GM08714 (cell line): ENCODE measurements at regions not wholly inside any gene's neighbourhood (a gene's known extent, or its start where the extent isn't known, plus 50 kb on each side); places are given as distances from the start of the nearest gene placed in this dataset.

Experiments used
- H3K4me3 ChIP-seq: fragments of 200-500 bp; sonication (Bioruptor generic); 2 replicates; pipeline ENCODE4 v1.5.1; 2014; ENCODE audit warnings: mild to moderate bottlenecking, low read length, inconsistent platforms
- ZNF274 ChIP-seq: IDR thresholded peaks from 2 replicates; pipeline ENCODE4 v1.6.1; 2012; ENCODE audit warnings: mild to moderate bottlenecking, low read depth, low read length

DNA sequence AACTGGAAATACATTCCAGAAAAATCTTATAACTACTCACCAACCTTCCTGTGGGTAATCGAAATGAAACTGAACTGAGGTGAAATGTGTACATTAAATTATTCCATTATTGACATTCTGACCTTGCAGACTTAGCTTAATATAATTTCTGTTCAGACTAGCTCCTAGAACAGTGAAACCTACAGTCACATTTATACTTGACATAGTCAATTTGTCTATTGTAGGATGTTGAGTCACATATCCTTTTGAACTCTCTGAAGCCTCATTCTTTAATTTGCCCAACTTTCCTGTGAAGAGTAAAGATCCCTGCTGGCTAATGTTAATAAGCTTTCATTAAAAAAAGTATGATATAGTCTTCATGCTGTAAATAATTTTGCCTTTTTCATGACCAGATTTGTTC, 92.0 kb upstream of the SCEL start:
- no peak for TF ChIP-seq ZNF274
- H3K4me3 ChIP-seq, result no peak overlapping the region

DNA sequence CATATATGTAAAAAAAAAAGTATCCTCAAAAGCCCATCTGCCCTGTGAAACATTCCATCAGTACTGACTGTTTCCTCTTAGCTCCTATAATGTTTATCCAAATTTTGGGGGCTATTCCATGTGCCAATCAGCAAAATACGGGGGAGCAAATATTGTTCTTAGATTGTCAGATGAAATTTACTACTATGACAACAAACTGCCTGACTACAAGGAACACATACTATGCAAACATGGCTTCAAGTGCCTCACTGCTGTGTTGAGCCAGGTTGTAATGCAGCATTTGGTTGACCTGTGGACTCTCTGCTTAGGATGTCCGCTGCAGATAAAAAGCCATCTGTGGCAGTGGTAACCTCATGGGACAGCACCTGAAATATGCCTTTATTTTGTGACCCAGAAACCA, 98.2 kb upstream of the SCEL start:
- TF ChIP-seq ZNF274, result no peak
- H3K4me3 ChIP-seq, result no peak overlapping the region

GRCh38 chr13:77434289-77434688, 101.2 kb upstream of the SCEL start:
- no peak for TF ChIP-seq ZNF274
- no peak overlapping the region; the same call in 1 of the 2 replicates for H3K4me3 ChIP-seq

DNA sequence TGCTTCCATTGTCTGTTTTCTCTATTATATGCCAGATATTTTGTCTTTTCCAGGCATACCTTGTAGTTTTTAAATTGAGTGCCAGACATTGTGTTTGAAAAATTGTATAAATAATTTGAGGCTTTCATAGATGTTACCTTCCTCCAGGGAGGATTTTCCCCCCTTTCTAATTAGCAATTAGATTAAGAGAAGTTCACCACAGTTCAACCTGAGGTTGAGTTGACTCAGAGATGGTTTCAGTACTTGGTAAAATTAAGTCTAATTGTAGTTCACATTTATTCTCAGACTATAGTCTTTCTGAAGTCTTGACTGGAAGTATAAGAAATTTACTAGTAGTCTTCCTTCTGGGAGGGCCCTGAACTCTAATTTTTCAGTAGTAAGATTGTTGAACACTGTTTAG, 104.1 kb upstream of the SCEL start:
- peak overlapping the region; percentile 74 for H3K4me3 ChIP-seq
- no peak for TF ChIP-seq ZNF274

- H3K4me3 ChIP-seq, result peak overlapping the region; percentile 61
- TF ChIP-seq ZNF274, result no peak
These were observed 103.6 kb upstream of the MYCBP2 start for GRCh38 chr13:77430377-77430951.

GRCh38 chr13:77429320-77430142, 102.6 kb upstream of the MYCBP2 start:
- no peak for TF ChIP-seq ZNF274
- H3K4me3 ChIP-seq, result peak overlapping the region; percentile 26; the same call in 1 of the 2 replicates

- H3K4me3 ChIP-seq, result no peak overlapping the region
- TF ChIP-seq ZNF274, result no peak
These were observed 98.8 kb upstream of the MYCBP2 start for GRCh38 chr13:77425705-77426104.

GRCh38 chr13:77423296-77423695, 96.4 kb upstream of the MYCBP2 start:
- no peak overlapping the region for H3K4me3 ChIP-seq
- TF ChIP-seq ZNF274, result no peak

DNA sequence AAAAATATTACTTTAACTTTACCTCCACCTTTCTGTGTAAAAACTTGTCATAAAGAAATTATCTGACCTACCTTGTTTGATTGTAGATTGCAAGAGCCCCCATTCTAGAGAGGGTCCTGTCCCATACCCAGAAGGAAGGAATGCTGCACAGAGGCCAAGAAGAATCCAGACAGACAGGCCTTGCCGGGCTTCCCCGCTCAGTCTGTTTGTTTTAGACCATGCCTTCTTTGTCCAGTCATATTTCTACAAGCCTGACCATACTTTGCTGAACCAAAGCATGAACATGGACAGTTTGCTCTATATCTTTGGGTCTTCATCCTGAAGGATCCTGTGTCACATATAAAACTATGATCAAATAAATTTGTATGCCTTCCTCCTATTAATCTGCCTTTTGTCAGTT, 95.8 kb upstream of the MYCBP2 start:
- H3K4me3 ChIP-seq, result no peak overlapping the region
- no peak for TF ChIP-seq ZNF274

GRCh38 chr13:77417897-77418296, 91.0 kb upstream of the MYCBP2 start:
- TF ChIP-seq ZNF274, result no peak
- H3K4me3 ChIP-seq, result no peak overlapping the region

- no peak overlapping the region for H3K4me3 ChIP-seq
- no peak for TF ChIP-seq ZNF274
These were observed 89.8 kb upstream of the MYCBP2 start for GRCh38 chr13:77416666-77417212.

DNA sequence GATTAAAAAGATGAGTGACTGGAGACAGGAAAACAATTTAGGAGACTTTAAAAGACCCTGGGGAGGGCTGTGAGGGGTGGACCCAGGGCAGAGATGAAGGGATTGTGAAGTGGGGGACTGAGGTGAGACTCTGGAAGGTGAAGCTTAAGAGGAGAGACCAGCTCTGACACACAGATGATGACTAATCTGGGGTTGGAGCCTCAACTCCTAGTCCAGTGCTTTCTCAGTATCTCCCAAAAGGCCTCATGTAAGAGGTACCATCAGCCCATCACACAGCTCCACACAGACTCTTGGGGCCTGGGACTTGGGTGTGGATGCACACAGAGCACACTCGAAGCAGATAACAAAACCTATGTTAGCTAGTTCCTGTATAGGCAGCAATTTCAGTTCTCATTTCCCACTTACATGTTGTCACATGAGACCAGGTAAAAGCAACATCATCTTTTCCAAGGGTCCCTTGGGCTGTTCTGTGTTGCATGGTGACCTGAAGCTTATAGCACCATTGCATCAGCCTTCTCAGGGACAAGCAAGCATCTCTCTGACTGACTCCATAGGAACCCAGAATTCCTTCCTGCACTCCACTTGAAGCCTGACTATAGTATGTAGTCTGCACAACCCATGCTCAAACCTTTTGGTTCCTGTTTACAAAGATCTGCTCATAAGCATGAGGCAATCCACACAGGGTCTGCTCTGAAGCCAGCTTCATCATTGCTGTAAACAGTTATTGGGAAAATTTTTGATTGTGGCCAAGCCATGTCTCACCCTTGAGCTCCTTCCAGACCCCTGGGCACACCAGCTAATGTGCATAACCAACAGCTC, 88.6 kb upstream of the MYCBP2 start:
- no peak overlapping the region for H3K4me3 ChIP-seq
- no peak for TF ChIP-seq ZNF274

- TF ChIP-seq ZNF274, result no peak
- H3K4me3 ChIP-seq, result no peak overlapping the region
These were observed 86.0 kb upstream of the MYCBP2 start for GRCh38 chr13:77412860-77413259.

DNA sequence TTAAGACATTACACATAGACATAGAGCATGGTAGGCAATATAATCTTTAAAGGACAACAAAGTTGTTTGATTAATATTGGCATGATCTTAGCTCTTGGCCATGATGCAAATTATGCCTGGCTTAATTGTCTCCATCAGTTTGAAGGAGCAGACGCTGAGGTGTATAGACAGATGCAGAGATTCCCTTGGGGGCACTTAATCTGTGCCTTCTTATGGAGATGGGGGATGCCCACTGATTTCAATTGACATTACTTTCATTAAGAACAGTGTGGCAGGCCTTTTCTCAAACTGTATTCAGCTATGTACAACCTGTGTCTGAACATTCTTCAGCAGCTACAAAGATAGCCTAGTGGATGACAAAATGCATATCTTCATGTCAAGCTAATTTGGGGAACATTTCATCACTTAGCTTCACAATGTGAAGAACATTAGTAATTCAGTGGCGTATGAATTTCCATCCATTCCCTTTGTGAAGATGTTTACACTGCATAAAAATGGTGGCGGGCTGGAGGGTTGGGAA, 85.3 kb upstream of the MYCBP2 start:
- no peak overlapping the region for H3K4me3 ChIP-seq
- TF ChIP-seq ZNF274, result no peak
